ENCODE measurements at regions not wholly inside any gene's neighbourhood (a gene's known extent, or its start where the extent isn't known, plus 50 kb on each side); places are given as distances from the start of the nearest gene placed in this dataset.

GRCh38 chr11:70876685-70877084, 375.7 kb downstream of the SHANK2 start:
- H3K36me3 ChIP-seq, result no peaks in the 10 kb centered on the region
- no peak for TF ChIP-seq CTCF (IDR thresholded peaks at IDR 0.05; ENCODE audit: low read depth, low read length)

GRCh38 chr11:70877151-70877550, 375.2 kb downstream of the SHANK2 start:
- no peaks in the 10 kb centered on the region for H3K36me3 ChIP-seq
- H3K27me3 ChIP-seq, result no peaks in the 10 kb centered on the region
- H3K4me1 ChIP-seq, result no peaks in the 10 kb centered on the region
- no peak overlapping the region for H3K4me3 ChIP-seq (ENCODE audit: low read depth, low read length)
- TF ChIP-seq CTCF (IDR thresholded peaks at IDR 0.05; ENCODE audit: low read depth, low read length), result no peak
- no peaks in the 10 kb centered on the region for H3K9me3 ChIP-seq
- DNase-seq, result no peak

More at GRCh38 chr11:70876685-70877084, 375.7 kb downstream of the SHANK2 start:
- no peak for DNase-seq
- H3K4me3 ChIP-seq (ENCODE audit: low read depth, low read length), result no peak overlapping the region
- H3K4me1 ChIP-seq, result no peaks in the 10 kb centered on the region
- no peaks in the 10 kb centered on the region for H3K9me3 ChIP-seq
- no peaks in the 10 kb centered on the region for H3K27me3 ChIP-seq

DNA sequence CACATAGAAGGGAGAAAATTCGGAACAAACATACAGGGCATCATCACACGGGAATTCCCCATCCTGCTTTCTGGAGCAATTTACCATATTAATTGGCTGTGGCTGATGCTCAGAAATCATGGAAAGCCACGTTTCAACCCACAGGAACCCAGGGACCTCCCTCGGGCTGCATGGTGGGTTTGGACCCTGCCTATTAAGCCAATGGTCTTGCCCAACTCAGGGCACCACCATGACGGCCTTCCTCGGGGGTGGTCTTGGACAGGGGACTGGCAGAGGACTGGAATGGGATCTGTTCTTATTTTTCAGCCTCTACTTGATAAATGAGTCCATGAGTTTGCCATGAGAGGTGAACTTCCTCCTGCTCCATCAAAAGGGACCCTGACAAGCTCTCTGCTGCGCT, 374.0 kb downstream of the SHANK2 start:
- Histone ChIP-seq H3K27me3 (no peaks in the 10 kb centered on the region), H3K4me3 (ENCODE audit: low read depth, low read length) (no peak overlapping the region), H3K36me3 (no peaks in the 10 kb centered on the region), H3K9me3 (no peaks in the 10 kb centered on the region), H3K4me1 (no peaks in the 10 kb centered on the region)
- DNase-seq, result no peak
- no peak for TF ChIP-seq CTCF (IDR thresholded peaks at IDR 0.05; ENCODE audit: low read depth, low read length)

DNA sequence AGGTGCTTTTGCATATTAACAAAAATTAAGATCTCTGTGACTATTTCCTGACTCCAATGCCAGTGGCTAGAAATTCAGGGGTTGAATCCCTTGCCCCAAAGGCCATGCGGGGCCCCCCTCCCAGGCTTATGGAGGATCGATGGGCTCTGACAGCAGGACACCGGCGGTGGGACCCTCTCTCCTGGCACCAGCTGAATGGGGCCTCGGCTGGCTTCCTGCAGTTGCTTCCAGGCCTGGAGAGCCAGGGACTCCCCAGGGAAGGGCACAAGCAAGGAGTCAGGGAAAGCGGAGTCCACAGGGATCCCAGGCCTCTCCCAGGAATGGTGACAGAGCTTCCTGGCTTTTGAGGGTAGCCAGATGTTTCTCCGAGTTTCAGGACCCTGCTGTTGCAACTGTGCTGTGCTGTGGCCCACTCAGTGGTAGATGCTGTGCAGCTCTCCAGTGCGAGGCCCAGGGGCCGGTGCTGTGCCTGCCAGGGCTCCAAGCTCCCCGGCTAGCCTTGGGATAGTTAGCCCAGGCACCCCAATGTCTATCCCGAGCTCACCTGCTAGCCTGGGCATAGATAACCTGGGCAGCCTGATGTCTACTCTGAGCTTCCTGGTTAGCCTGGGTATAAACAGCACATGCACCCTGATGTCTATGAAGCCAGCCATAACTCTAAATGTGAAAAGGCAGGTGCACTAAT, 372.6 kb downstream of the SHANK2 start:
- H3K27me3 ChIP-seq, result peaks cover 3% of the 10 kb centered on the region; the same call in 1 of the 2 replicates
- no peak for DNase-seq
- no peaks in the 10 kb centered on the region for H3K9me3 ChIP-seq
- H3K36me3 ChIP-seq, result no peaks in the 10 kb centered on the region
- no peaks in the 10 kb centered on the region for H3K4me1 ChIP-seq
- no peak for TF ChIP-seq CTCF (IDR thresholded peaks at IDR 0.05; ENCODE audit: low read depth, low read length)
- no peak overlapping the region for H3K4me3 ChIP-seq (ENCODE audit: low read depth, low read length)

- TF ChIP-seq CTCF (IDR thresholded peaks at IDR 0.05; ENCODE audit: low read depth, low read length), result no peak
- H3K4me1 ChIP-seq, result no peaks in the 10 kb centered on the region
- DNase-seq, result no peak
- H3K4me3 ChIP-seq (ENCODE audit: low read depth, low read length), result no peak overlapping the region
- H3K27me3 ChIP-seq, result peaks cover 4% of the 10 kb centered on the region; the same call in 1 of the 2 replicates
- no peaks in the 10 kb centered on the region for H3K36me3 ChIP-seq
- no peaks in the 10 kb centered on the region for H3K9me3 ChIP-seq
Observed at GRCh38 chr11:70880416-70880815, 372.0 kb downstream of the SHANK2 start.

DNA sequence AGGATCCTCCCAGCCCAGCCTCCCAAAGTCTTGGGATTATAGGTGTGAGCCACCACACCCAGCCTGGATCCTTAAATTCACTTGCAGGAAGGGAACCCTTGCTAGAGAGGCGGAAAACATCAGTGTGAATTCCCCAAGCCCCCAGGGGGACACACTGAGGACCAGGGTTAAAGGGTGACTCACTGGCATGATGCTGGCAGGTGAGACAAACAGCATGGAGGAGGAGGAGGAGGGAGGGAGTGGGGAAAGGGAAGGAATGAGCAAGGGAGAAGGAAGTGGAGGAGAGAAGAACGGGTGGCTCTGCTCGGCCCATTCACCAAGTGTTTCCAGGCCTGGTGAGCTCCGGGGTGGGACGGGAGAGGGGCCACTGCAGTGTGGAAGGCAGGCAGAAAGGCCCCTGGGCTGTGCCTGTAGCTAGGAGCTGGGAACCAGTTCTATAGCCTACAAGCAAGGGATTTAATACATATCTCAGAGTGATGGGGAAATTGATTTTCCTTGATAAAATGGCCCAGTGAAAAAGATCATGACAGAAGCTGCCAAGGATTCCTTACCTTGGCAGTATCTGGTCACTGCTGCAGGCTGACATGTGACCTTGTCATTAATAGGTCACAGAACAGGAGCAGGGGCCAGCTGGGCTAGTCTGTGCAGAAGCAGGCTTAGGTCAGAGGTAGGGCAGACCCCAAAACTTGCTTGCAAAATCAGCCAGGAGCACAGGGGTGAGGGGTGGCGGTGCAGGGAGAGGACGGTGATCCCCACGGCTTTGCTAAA, 370.2 kb downstream of the SHANK2 start:
- no peaks in the 10 kb centered on the region for H3K4me1 ChIP-seq
- H3K36me3 ChIP-seq, result no peaks in the 10 kb centered on the region
- no peaks in the 10 kb centered on the region for H3K9me3 ChIP-seq
- no peak for DNase-seq
- no peak for TF ChIP-seq CTCF (IDR thresholded peaks at IDR 0.05; ENCODE audit: low read depth, low read length)
- no peak overlapping the region for H3K4me3 ChIP-seq (ENCODE audit: low read depth, low read length)
- H3K27me3 ChIP-seq, result peaks cover 9% of the 10 kb centered on the region

Data from BE2C (cell line).